ENCODE measurements at regions not wholly inside any gene's neighbourhood (a gene's known extent, or its start where the extent isn't known, plus 50 kb on each side); places are given as distances from the start of the nearest gene placed in this dataset.

GRCh38 chr1:83006271-83006670 is 992.7 kb downstream of the TTLL7 start:
- DNase-seq = no peak
- no peaks in the 10 kb centered on the region for H3K27me3 ChIP-seq (ENCODE audit: control insufficient read depth, insufficient read depth, low read length)
- H2BK20ac ChIP-seq (ENCODE audit: low read depth, low read length) = no peak overlapping the region
- ChIA-PET CTCF (no interaction called here), POLR2A (ENCODE audit: unreplicated experiment) (no interaction called here)
- no peak overlapping the region for H4K5ac ChIP-seq (ENCODE audit: low read depth, low read length)
- H3K4me1 ChIP-seq (ENCODE audit: control insufficient read depth, insufficient read depth, low read length) = no peaks in the 10 kb centered on the region
- 92% methylated on average over 2 of the region's 3 CpGs; no CpG with 5 or more reads in 1 of the 2 experiments for WGBS, 2 experiments (ENCODE audit: extremely low coverage in 2 of 2, insufficient read length in 1 of 2)
- H2BK120ac ChIP-seq (ENCODE audit: low read depth, low read length) = no peak overlapping the region
- no peak overlapping the region for H2BK5ac ChIP-seq (ENCODE audit: low read depth, low read length, poor library complexity, severe bottlenecking)
- no peak overlapping the region for H3K14ac ChIP-seq (replicated peaks; ENCODE audit: low read depth, low read length)
- H3K36me3 ChIP-seq (ENCODE audit: control insufficient read depth, insufficient read depth, low read length) = no peaks in the 10 kb centered on the region
- H3K56ac ChIP-seq (ENCODE audit: extremely low read depth, insufficient read depth, low read length) = no peak overlapping the region
- ATAC-seq (ENCODE audit: low read depth) = no peak
- no peak overlapping the region for H3K4ac ChIP-seq (ENCODE audit: low read depth, low read length)
- H2AK9ac ChIP-seq (replicated peaks; ENCODE audit: low read depth, low read length, poor library complexity) = no peak overlapping the region
- H4K8ac ChIP-seq (ENCODE audit: low read depth in 2 of 2, low read length in 2 of 2) = no peak overlapping the region
- no peak overlapping the region for H3K23ac ChIP-seq (ENCODE audit: low read depth, low read length)
- H4K91ac ChIP-seq (ENCODE audit: insufficient read depth, low read depth, low read length) = no peak overlapping the region
- no peaks in the 10 kb centered on the region for H4K20me1 ChIP-seq (ENCODE audit: insufficient read depth, low read length)
- no TSS peak for BruUV-seq (replicated peaks)
- in situ Hi-C loops (cut with MboI; ENCODE audit: low sequenced_read_pairs) (no loop called here), dilution Hi-C loops (cut with HindIII; ENCODE audit: low sequenced_read_pairs, unreplicated experiment) (no loop called here), intact Hi-C loops (cut with micrococcal nuclease) (no loop called here)
- H3K27ac ChIP-seq (ENCODE audit: insufficient read depth, low read length) = no peak overlapping the region
- H2AFZ ChIP-seq (replicated peaks; ENCODE audit: low read length, poor library complexity) = no peak overlapping the region
- H3K4me3 ChIP-seq (ENCODE audit: insufficient read depth, low read depth, low read length) = no peak overlapping the region
- no peak for TF ChIP-seq MAZ (IDR thresholded peaks at IDR 0.05; ENCODE audit: borderline replicate concordance, low read depth, low read length)
- H3K9ac ChIP-seq (ENCODE audit: low read depth, low read length) = no peak overlapping the region
- H2BK15ac ChIP-seq (ENCODE audit: low read depth, low read length) = no peak overlapping the region
- H3K9me1 ChIP-seq (ENCODE audit: insufficient read depth, low read length) = no peaks in the 10 kb centered on the region
- no peak overlapping the region for H3K4me2 ChIP-seq (ENCODE audit: low read depth, low read length)
- H3K18ac ChIP-seq (ENCODE audit: low read depth, low read length) = no peak overlapping the region
- H2AK5ac ChIP-seq (ENCODE audit: low read depth, low read length) = no peak overlapping the region
- no peaks in the 10 kb centered on the region for H3K79me1 ChIP-seq (ENCODE audit: low read depth in 1 of 2, low read length in 2 of 2)
- H3K9me3 ChIP-seq (ENCODE audit: control insufficient read depth, insufficient read depth, low read length) = peaks cover 2% of the 10 kb centered on the region; the same call in 1 of the 2 replicates
